ENCODE measurements at regions not wholly inside any gene's neighbourhood (a gene's known extent, or its start where the extent isn't known, plus 50 kb on each side); places are given as distances from the start of the nearest gene placed in this dataset.

DNA sequence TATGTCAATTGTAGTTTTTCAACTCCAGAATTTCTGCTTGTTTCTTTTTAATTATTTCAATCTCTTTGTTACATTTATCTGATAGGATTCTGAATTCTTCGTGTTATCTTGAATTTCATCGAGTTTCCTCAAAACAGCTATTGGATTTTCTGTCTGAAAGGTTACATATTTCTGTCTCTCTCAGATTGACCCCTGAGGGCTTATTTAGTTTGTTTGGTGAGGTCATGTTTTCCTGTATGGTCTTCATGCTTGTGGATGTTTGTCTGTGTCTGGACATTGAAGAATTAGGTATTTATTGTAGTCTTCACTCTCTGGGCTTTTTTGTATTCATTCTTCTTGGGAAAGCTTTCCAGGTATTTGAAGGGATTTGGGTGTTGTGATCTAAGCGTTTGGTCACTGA lies 85.6 kb downstream of the SNAPC1 start:
- H3K27ac ChIP-seq, result no peak overlapping the region
- TF ChIP-seq, protein P1, sequence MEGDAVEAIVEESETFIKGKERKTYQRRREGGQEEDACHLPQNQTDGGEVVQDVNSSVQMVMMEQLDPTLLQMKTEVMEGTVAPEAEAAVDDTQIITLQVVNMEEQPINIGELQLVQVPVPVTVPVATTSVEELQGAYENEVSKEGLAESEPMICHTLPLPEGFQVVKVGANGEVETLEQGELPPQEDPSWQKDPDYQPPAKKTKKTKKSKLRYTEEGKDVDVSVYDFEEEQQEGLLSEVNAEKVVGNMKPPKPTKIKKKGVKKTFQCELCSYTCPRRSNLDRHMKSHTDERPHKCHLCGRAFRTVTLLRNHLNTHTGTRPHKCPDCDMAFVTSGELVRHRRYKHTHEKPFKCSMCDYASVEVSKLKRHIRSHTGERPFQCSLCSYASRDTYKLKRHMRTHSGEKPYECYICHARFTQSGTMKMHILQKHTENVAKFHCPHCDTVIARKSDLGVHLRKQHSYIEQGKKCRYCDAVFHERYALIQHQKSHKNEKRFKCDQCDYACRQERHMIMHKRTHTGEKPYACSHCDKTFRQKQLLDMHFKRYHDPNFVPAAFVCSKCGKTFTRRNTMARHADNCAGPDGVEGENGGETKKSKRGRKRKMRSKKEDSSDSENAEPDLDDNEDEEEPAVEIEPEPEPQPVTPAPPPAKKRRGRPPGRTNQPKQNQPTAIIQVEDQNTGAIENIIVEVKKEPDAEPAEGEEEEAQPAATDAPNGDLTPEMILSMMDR (IDR thresholded peaks at IDR 0.05), result no peak
- no peak for TF ChIP-seq ZFX (IDR thresholded peaks at IDR 0.05; ENCODE audit: borderline replicate concordance)

DNA sequence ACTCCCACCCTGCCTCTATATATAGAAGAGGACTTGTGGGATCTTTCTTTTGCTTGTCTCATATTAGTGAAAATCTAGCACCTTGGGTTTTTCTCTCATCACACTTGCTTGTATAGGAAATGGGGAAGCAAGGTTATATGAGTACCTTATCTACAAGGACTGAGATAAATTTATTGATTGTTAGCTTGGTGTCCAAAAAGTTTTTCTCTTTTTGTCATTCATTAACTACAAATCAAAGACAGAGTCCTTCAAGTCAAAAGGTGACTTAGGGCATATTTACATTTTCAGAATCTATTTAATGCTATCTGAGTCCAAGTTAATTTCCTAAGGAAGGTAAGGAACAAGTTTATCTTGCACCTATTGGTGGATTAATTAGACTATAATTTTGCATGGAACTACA lies 92.7 kb downstream of the SNAPC1 start:
- TF ChIP-seq, protein P1 (IDR thresholded peaks at IDR 0.05), result no peak
- H3K27ac ChIP-seq, result no peak overlapping the region

DNA sequence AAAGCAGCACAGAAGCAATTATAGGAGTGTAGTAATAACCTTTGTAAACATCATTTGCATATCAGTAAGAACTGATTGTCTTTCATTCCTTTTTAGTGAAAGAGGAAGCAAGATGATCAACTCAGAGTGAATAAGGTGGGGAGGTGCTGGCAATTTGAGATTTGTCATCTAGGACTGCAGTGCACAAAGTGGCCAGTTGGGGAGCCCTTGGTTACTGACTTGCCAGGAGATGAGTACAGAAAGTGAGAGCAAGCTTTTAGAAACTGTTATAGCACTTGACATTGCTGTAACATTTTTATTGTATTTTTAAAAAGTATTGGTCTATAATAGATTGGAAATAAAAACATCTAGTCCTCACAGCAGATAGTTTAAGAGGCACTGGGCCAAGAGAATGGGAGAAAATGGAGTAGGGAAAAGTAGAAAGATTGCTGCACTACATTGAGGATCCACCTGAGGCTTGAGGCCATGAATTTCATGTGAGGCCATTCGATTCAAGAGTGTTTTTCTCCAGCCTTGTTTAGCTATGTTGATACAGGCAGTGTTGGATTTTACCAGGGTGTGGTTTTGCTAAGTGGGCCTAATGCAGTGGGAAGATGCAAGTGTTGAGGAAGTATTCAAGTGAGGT lies 98.2 kb downstream of the SNAPC1 start:
- no peak for TF ChIP-seq ZFX (IDR thresholded peaks at IDR 0.05; ENCODE audit: borderline replicate concordance)
- TF ChIP-seq, protein P1 (IDR thresholded peaks at IDR 0.05), result peak; percentile 86

DNA sequence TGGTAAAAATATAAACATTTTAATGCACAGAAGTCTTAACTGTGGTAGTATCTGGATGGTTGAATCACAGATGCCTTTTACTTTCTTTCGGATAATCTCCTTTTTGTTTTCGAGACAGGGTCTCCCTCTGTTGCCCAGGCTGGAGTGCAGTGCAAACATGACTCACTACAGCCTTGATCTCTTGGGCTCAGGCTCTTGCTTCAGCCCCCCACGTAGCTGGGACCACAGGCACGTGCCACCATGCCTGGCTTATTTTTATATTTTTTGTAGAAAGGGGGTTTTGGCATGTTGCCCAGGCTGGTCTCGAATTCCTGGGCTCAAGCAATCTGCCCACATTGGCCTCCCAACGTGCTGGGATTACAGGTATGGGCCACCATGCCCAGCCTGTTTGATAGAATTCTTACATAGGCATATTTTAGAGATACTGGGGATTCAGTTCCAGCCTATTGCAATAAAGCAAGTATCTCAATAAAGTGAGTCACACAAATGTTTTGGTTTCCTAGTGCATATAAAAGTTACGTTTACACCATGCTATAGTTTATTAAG lies 99.2 kb downstream of the SNAPC1 start:
- H3K27ac ChIP-seq, result no peak overlapping the region
- TF ChIP-seq, protein P1 (IDR thresholded peaks at IDR 0.05), result no peak
- no peak for TF ChIP-seq ZFX (IDR thresholded peaks at IDR 0.05; ENCODE audit: borderline replicate concordance)

More for the DNA sequence above, 98.2 kb downstream of the SNAPC1 start:
- H3K27ac ChIP-seq, result no peak overlapping the region

DNA sequence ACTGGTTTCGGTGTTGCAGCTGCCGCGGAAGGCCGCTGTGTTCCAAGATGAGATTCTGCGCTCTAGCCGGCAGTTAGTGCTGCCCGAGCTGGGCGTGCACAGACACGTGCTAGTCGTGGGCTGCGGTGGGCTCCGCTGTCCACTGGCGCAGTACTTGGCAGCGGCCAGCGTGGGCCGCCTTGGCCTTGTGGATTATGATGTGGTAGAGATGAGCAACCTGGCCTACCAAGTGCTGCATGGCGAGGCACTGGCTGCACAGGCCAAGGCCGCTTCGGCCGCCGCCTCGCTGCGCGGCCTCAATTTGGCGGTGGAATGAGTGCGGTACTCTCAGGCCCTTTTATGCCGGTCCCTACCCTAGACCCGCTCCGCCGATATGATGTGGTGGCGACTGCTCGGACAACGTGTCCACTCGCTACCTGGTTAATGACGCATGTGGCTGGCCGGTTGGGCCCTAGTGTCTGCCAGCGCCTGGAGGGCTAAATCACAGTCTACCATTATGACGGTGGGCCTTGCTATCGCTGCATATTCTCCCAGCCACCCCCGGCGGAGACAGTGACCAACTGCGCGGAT lies 102.2 kb downstream of the SNAPC1 start:
- no peak for TF ChIP-seq ZFX (IDR thresholded peaks at IDR 0.05; ENCODE audit: borderline replicate concordance)
- TF ChIP-seq, protein P1 (IDR thresholded peaks at IDR 0.05), result no peak
- no peak overlapping the region for H3K27ac ChIP-seq

DNA sequence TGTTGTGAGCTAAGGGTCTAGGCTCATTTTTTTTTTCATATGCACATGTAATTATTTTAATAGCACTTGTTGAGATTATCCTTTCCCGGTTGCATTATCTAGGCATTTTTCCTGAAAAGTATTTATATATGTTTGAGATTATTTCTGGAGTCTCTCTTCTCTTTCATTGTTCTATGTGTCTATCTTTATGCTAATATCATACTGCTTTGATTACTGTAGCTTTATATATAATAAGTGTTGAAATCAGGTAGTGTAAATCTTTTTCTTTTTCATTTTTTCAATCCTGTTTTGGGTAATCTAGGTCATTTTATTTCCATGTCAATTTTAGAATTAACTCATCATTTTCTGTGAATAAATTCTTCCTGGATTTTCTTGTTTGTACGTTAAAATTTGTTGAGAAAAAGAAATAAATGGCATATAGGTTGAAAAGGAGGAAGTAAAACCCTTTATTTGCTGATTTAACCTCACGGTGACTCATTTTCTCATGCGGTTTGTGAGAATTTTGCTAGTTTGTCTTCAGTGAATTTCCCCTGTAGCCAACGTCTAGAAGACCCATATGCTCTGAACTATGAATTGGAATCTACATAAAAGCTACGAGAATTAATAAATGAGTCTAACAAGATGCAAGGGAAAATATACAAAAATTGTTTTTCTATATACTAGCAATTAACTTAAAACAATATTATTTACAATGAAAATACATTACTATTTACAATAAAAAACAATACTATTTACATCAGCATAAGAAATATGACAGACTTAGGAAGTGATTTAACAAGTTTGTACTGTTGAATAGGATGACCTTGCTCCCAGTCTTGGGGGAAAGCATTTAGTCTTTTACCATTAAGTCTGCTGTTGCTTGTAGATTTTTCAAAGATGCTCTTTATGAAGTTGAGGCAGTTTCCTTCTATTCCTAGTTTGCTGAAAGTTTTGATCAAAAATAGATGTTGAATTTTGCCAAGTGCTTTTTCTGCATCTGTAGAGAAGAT lies 105.0 kb downstream of the SNAPC1 start:
- no peak for TF ChIP-seq ZFX (IDR thresholded peaks at IDR 0.05; ENCODE audit: borderline replicate concordance)
- TF ChIP-seq, protein P1 (IDR thresholded peaks at IDR 0.05), result no peak
- H3K27ac ChIP-seq, result no peak overlapping the region

All from 22Rv1 (cell line).